ENCODE measurements at regions not wholly inside any gene's neighbourhood (a gene's known extent, or its start where the extent isn't known, plus 50 kb on each side); places are given as distances from the start of the nearest gene placed in this dataset.

- no peaks in the 10 kb centered on the region for H3K27me3 Mint-ChIP-seq
- no peak for TF ChIP-seq CTCF (conservative IDR thresholded peaks at IDR 0.05)
- DNase-seq (ENCODE audit: extremely low spot score, unreplicated experiment), result no peak
- peaks cover 5% of the 10 kb centered on the region for H3K9me3 Mint-ChIP-seq
- peaks cover 3% of the 10 kb centered on the region for H3K4me1 Mint-ChIP-seq (ENCODE audit: unreplicated experiment)
- no peaks in the 10 kb centered on the region for H3K36me3 Mint-ChIP-seq
- no peak overlapping the region for H3K4me3 Mint-ChIP-seq
- H3K27ac Mint-ChIP-seq, result no peak overlapping the region
Measured at GRCh38 chr10:57973451-57973850, 294.2 kb downstream of the IPMK start.

- TF ChIP-seq CTCF (conservative IDR thresholded peaks at IDR 0.05), result no peak
- Mint-ChIP-seq H3K4me1 (ENCODE audit: unreplicated experiment) (peaks cover 7% of the 10 kb centered on the region), H3K27me3 (no peaks in the 10 kb centered on the region), H3K4me3 (no peak overlapping the region), H3K36me3 (no peaks in the 10 kb centered on the region), H3K9me3 (peaks cover 5% of the 10 kb centered on the region), H3K27ac (no peak overlapping the region)
- no peak for DNase-seq (ENCODE audit: extremely low spot score, unreplicated experiment)
Measured at GRCh38 chr10:57972783-57973182, 294.9 kb downstream of the IPMK start.

GRCh38 chr10:57968328-57969016, 299.2 kb downstream of the IPMK start:
- H3K9me3 Mint-ChIP-seq, result no peaks in the 10 kb centered on the region
- no peak overlapping the region for H3K4me3 Mint-ChIP-seq
- H3K4me1 Mint-ChIP-seq (ENCODE audit: unreplicated experiment), result peaks cover 7% of the 10 kb centered on the region
- no peak overlapping the region for H3K27ac Mint-ChIP-seq
- no peak for DNase-seq (ENCODE audit: extremely low spot score, unreplicated experiment)
- no peaks in the 10 kb centered on the region for H3K27me3 Mint-ChIP-seq
- H3K36me3 Mint-ChIP-seq, result no peaks in the 10 kb centered on the region
- TF ChIP-seq CTCF (conservative IDR thresholded peaks at IDR 0.05), result no peak

GRCh38 chr10:57964351-57964750, 303.3 kb downstream of the IPMK start:
- Mint-ChIP-seq H3K4me1 (ENCODE audit: unreplicated experiment) (peaks cover 7% of the 10 kb centered on the region), H3K27ac (no peak overlapping the region), H3K36me3 (no peaks in the 10 kb centered on the region), H3K9me3 (no peaks in the 10 kb centered on the region), H3K27me3 (no peaks in the 10 kb centered on the region), H3K4me3 (no peak overlapping the region)
- TF ChIP-seq CTCF (conservative IDR thresholded peaks at IDR 0.05), result no peak
- DNase-seq (ENCODE audit: extremely low spot score, unreplicated experiment), result no peak

GRCh38 chr10:57963546-57963945, 304.1 kb downstream of the IPMK start:
- DNase-seq (ENCODE audit: extremely low spot score, unreplicated experiment), result no peak
- Mint-ChIP-seq H3K4me1 (ENCODE audit: unreplicated experiment) (peaks cover 5% of the 10 kb centered on the region), H3K27me3 (no peaks in the 10 kb centered on the region), H3K27ac (no peak overlapping the region), H3K36me3 (no peaks in the 10 kb centered on the region), H3K4me3 (no peak overlapping the region), H3K9me3 (no peaks in the 10 kb centered on the region)
- no peak for TF ChIP-seq CTCF (conservative IDR thresholded peaks at IDR 0.05)

- Mint-ChIP-seq H3K9me3 (no peaks in the 10 kb centered on the region), H3K4me1 (ENCODE audit: unreplicated experiment) (no peaks in the 10 kb centered on the region), H3K27me3 (no peaks in the 10 kb centered on the region), H3K27ac (no peak overlapping the region), H3K36me3 (no peaks in the 10 kb centered on the region), H3K4me3 (no peak overlapping the region)
- no peak for TF ChIP-seq CTCF (conservative IDR thresholded peaks at IDR 0.05)
- DNase-seq (ENCODE audit: extremely low spot score, unreplicated experiment), result no peak
Measured at GRCh38 chr10:57962839-57963238, 304.9 kb downstream of the IPMK start.
